Kidney (tissue), 13 donors: ENCODE measurements at regions not wholly inside any gene's neighbourhood (a gene's known extent, or its start where the extent isn't known, plus 50 kb on each side); places are given as distances from the start of the nearest gene placed in this dataset.
A peak's percentile ranks its signal among the peaks of the same experiment; 100 is the strongest.

ENCODE experiments used
- DNase-seq, 5 donors: peaks; one replicate each; pipeline ENCODE4 v3.0.0-alpha.2; 2013 to 2020
- FAIRE-seq: peaks from 2 replicates; lab custom pipeline; 2012; peaks lifted over from hg19 to GRCh38; lab: Jason Lieb, UNC
- H3K27ac ChIP-seq, 2 donors: one replicate each; pipeline ENCODE4 v1.7.0; 2013; ENCODE audit warnings: low read depth in 2 of 2, low read length in 2 of 2, inconsistent platforms in 1 of 2
- H3K27me3 ChIP-seq: one replicate; pipeline ENCODE4 v1.7.1; 2013; ENCODE audit warnings: low read length, inconsistent platforms; ENCODE audit not compliant: control insufficient read depth, insufficient read depth
- H3K36me3 ChIP-seq, 3 donors: one replicate each; pipeline versions ENCODE4 v1.7.0 to v1.7.1; 2013; ENCODE audit warnings: low read length in 3 of 3, control low read depth in 1 of 3, inconsistent platforms in 1 of 3; ENCODE audit not compliant: insufficient read depth in 3 of 3, control insufficient read depth in 2 of 3
- H3K4me1 ChIP-seq, 3 donors: one replicate each; pipeline versions ENCODE4 v1.7.0 to v1.7.1; 2013; ENCODE audit warnings: low read length in 3 of 3, inconsistent platforms in 1 of 3, low read depth in 1 of 3; ENCODE audit not compliant: control insufficient read depth in 2 of 3, insufficient read depth in 2 of 3
- H3K4me3 ChIP-seq, 3 donors: one replicate each; pipeline versions ENCODE4 v1.7.0 to v1.8.1; 2013; ENCODE audit warnings: low read length in 3 of 3, control low read depth in 1 of 3, inconsistent platforms in 1 of 3
- H3K9ac ChIP-seq, 3 donors: one replicate each; pipeline versions ENCODE4 v1.7.0 to v1.7.1; 2013; ENCODE audit warnings: low read length in 3 of 3, control low read depth in 1 of 3, inconsistent platforms in 1 of 3
- H3K9me3 ChIP-seq, 3 donors: one replicate each; pipeline versions ENCODE4 v1.7.0 to v1.7.1; 2013; ENCODE audit warnings: low read length in 3 of 3, control low read depth in 1 of 3, inconsistent platforms in 1 of 3; ENCODE audit not compliant: control insufficient read depth in 2 of 3, insufficient read depth in 1 of 3
- intact Hi-C: fragments of 100-400 bp; cut with DNase I; formaldehyde crosslinking; loops from one replicate; pipeline ENCODE4 v1.11.1; 2022
- TF ChIP-seq, protein P1 (sequence below): IDR thresholded peaks from 3 replicates; pipeline ENCODE4 v1.5.1; 2012; ENCODE audit warnings: mild to moderate bottlenecking, moderate library complexity, borderline replicate concordance; ENCODE audit not compliant: insufficient read depth; ENCODE audit errors: extremely low read depth
- donor health status: control.
- donor health status: control.
- donor health status: control.
- donor health status: control.
- donor health status: control.
- donor health status: DM: yes; HTN: yes; CAD: no.
- donor health status: Normal renal cell carcinoma (clear cell type).

- H3K36me3 ChIP-seq, result no peaks in the 10 kb centered on the region
- no peaks in the 10 kb centered on the region for H3K27me3 ChIP-seq
- FAIRE-seq (no peak), DNase-seq (peak in 3 of 5 donors; percentile 40 to 76 (median 54))
- H3K9ac ChIP-seq, result no peak overlapping the region
- peaks cover 0 to 3% (median 3%) of the 10 kb centered on the region in 3 donors for H3K4me1 ChIP-seq
- H3K4me3 ChIP-seq, result no peak overlapping the region
- intact Hi-C loops, result no loop called here
- TF ChIP-seq, protein P1, sequence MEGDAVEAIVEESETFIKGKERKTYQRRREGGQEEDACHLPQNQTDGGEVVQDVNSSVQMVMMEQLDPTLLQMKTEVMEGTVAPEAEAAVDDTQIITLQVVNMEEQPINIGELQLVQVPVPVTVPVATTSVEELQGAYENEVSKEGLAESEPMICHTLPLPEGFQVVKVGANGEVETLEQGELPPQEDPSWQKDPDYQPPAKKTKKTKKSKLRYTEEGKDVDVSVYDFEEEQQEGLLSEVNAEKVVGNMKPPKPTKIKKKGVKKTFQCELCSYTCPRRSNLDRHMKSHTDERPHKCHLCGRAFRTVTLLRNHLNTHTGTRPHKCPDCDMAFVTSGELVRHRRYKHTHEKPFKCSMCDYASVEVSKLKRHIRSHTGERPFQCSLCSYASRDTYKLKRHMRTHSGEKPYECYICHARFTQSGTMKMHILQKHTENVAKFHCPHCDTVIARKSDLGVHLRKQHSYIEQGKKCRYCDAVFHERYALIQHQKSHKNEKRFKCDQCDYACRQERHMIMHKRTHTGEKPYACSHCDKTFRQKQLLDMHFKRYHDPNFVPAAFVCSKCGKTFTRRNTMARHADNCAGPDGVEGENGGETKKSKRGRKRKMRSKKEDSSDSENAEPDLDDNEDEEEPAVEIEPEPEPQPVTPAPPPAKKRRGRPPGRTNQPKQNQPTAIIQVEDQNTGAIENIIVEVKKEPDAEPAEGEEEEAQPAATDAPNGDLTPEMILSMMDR, result no peak
- H3K27ac ChIP-seq, result no peak overlapping the region
- no peaks in the 10 kb centered on the region for H3K9me3 ChIP-seq
These were observed 327.8 kb upstream of the C2CD4B start for GRCh38 chr15:62492900-62493299.

DNA sequence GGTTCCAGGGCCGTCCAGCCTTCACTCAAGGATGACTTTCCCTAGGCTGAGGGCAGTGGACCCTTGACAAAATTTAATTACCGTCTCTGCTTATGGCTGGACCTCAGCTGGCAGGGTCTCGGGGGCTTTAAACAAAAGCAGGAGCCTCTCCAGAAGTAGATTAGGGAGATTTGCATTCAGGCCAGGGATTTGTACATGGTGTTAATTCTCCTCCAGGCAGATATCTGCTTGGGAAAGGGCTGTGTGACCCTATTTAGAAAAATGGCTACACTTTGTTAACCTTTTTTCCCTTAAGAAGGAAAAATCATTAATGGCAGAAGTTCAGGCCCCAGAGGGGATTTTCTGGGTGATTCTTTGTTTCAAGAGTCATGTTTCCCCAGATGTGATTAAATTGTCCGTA lies 329.1 kb upstream of the C2CD4B start:
- peaks cover 0 to 3% (median 3%) of the 10 kb centered on the region in 3 donors for H3K4me1 ChIP-seq
- no peak overlapping the region for H3K27ac ChIP-seq
- FAIRE-seq, result no peak
- H3K36me3 ChIP-seq, result no peaks in the 10 kb centered on the region
- TF ChIP-seq, protein P1, result no peak
- intact Hi-C loops, result no loop called here
- no peak overlapping the region for H3K9ac ChIP-seq
- no peaks in the 10 kb centered on the region for H3K9me3 ChIP-seq
- no peak for DNase-seq
- no peak overlapping the region for H3K4me3 ChIP-seq
- no peaks in the 10 kb centered on the region for H3K27me3 ChIP-seq

DNA sequence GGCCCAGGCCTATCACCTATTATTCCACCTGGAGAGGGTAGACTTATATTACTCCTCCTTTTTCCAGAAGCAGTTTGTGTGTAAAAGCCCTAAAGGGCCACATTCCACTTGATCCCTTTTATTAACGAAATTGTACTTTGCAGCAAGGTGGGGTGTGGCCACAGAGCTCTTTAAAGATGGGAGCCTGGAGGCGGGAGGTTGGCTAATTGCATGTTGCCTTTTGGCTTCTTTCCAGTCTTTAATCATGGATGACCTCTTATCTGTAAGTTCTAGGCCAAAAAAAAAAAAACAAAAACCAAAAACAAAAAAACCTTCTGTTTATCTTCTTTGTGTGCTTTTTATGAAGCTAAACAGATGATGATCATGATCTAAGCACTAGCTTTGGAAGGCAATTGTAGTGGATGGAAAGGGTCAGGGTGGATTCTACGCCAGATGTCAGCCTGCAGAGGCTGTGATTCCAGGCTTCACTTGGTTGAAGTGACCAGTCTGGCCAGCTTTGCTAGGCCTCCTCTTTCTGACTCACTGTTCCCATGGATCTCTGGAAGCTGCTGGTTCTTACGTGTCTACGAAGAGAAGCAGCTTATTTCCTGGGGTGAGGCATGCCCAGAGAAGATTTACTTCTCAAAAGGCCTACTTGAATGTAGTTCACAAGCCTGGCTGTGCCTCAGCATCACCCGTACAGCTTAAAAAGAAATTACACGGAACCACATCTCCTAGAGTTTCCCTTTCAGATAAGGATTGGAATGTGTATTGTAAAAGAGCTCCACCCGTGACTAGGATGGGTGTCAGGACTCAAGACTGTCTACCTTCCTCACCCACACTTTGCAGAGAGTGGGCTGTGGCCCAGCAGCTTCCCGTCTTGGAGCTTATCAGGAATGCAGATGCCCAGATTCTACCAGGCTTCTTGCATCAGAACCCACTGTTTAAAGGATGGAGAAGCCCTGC lies 330.9 kb upstream of the C2CD4B start:
- H3K9ac ChIP-seq, result no peak overlapping the region
- DNase-seq, result no peak
- no peak overlapping the region for H3K4me3 ChIP-seq
- FAIRE-seq, result no peak
- TF ChIP-seq, protein P1, result no peak
- no peaks in the 10 kb centered on the region for H3K9me3 ChIP-seq
- intact Hi-C loops, result no loop called here
- no peaks in the 10 kb centered on the region for H3K27me3 ChIP-seq
- no peaks in the 10 kb centered on the region for H3K36me3 ChIP-seq
- peaks cover 0 to 3% (median 3%) of the 10 kb centered on the region in 3 donors for H3K4me1 ChIP-seq
- H3K27ac ChIP-seq, result peak overlapping the region in 1 of 2 donors; percentile 51
